Upper lobe of left lung (tissue), 6 donors: ENCODE measurements at regions not wholly inside any gene's neighbourhood (a gene's known extent, or its start where the extent isn't known, plus 50 kb on each side); places are given as distances from the start of the nearest gene placed in this dataset.
"Not testable (repeated sequence)": the region's sequence is repeated elsewhere in the genome, so short reads cannot be mapped to it uniquely, and the experiment has no call there.

Experiments used
- ATAC-seq, 2 donors: fragments of 200-7000 bp; cut with Tn5 transposase; one replicate each; pipeline ENCODE4 v1.9.1; 2022; ENCODE audit warnings: mild to moderate bottlenecking in 2 of 2, moderate library complexity in 2 of 2; ENCODE audit not compliant: low FRiP score in 2 of 2
- DNase-seq, 2 donors: peaks; one replicate each; pipeline ENCODE4 v3.0.0-alpha.2; 2019 to 2020
- H3K27ac ChIP-seq, 4 donors: fragments of 200-600 bp; sonication (generic); one replicate each; pipeline ENCODE4 v1.5.1; 2016 to 2019
- H3K27me3 ChIP-seq, 4 donors: fragments of 200-600 bp; sonication (generic); one replicate each; pipeline ENCODE4 v1.5.1; 2017 to 2019
- H3K36me3 ChIP-seq, 4 donors: fragments of 200-600 bp; sonication (generic); one replicate each; pipeline ENCODE4 v1.5.1; 2016 to 2019
- H3K4me1 ChIP-seq, 4 donors: fragments of 200-600 bp; sonication (generic); one replicate each; pipeline ENCODE4 v1.5.1; 2018 to 2019
- H3K4me3 ChIP-seq, 4 donors: fragments of 200-600 bp; sonication (generic); one replicate each; pipeline ENCODE4 v1.5.1; 2017 to 2019; ENCODE audit warnings: mild to moderate bottlenecking in 2 of 4, moderate library complexity in 1 of 4
- H3K9me3 ChIP-seq, 4 donors: fragments of 200-600 bp; sonication (generic); one replicate each; pipeline ENCODE4 v1.5.1; 2018 to 2019
- EP300 ChIP-seq, 4 donors: sonication (generic); formaldehyde crosslinking; IDR thresholded peaks; one replicate each; pipeline ENCODE4 v1.5.1; 2017; ENCODE audit warnings: antibody characterized with exemption in 4 of 4, control low read depth in 2 of 4
- POLR2A ChIP-seq, 4 donors: fragments of 450-650 bp; IDR thresholded peaks; one replicate each; pipeline ENCODE4 v1.5.1; 2016 to 2017; ENCODE audit warnings: antibody characterized with exemption in 4 of 4, mild to moderate bottlenecking in 2 of 4
- POLR2AphosphoS5 ChIP-seq, 2 donors: sonication (generic); formaldehyde crosslinking; IDR thresholded peaks; one replicate each; pipeline ENCODE4 v1.5.1; 2017; ENCODE audit warnings: antibody characterized with exemption in 2 of 2
- WGBS, 2 donors: methylation state at CpG; one replicate each; pipeline ENCODE4 v1.1.5; 2017 to 2018; 5-methylcytosine and 5-hydroxymethylcytosine counted together
- TF ChIP-seq, protein P1 (sequence below), 6 experiments: fragments of 450-650 bp in 4 of 6; fragments of 200-600 bp in 2 of 6; sonication (generic) in 2 of 6; IDR thresholded peaks; one replicate each; pipeline ENCODE4 v1.5.1; 2016 to 2019; ENCODE audit warnings: antibody characterized with exemption in 6 of 6
- donor health status: DM: no; HTN: no; CAD: no; lungs with moderate emphysema.
- donor health status: DM: no; HTN: yes; CAD: no; lungs with severe emphysema.

DNA sequence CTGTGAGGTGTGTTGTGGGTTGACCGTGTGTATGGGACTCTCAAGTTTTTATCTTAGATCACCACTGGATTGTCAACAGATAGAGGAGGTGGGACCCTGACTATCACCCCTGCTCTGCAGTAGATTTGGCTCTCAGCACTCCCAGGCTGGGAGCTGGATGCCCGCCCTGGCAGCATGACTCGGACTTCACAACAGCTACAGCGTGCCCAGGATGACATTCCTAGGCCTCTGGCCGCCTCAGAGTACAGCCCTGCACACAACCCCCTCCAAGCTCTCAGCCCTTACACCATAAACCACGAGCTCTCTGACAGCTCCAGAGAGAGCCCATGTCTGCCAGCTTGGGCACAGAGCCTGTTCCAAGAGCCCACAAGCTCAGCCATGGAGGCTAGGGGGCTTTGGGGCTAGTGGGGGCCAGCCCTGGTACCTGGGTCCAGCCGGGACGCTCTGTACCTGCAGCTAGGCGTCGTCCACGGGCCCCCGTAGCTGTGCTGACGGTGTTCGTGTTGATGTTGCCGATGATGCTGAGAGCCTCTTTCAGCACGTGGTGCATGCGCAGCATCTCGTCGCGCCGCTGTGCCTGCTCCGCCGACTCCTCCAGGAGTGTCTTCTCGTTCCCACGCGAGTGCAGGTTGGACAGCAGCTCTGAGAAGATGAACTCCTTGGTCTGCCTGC lies 66.1 kb upstream of the LYSMD4 start:
- ATAC-seq: not testable (repeated sequence)

DNA sequence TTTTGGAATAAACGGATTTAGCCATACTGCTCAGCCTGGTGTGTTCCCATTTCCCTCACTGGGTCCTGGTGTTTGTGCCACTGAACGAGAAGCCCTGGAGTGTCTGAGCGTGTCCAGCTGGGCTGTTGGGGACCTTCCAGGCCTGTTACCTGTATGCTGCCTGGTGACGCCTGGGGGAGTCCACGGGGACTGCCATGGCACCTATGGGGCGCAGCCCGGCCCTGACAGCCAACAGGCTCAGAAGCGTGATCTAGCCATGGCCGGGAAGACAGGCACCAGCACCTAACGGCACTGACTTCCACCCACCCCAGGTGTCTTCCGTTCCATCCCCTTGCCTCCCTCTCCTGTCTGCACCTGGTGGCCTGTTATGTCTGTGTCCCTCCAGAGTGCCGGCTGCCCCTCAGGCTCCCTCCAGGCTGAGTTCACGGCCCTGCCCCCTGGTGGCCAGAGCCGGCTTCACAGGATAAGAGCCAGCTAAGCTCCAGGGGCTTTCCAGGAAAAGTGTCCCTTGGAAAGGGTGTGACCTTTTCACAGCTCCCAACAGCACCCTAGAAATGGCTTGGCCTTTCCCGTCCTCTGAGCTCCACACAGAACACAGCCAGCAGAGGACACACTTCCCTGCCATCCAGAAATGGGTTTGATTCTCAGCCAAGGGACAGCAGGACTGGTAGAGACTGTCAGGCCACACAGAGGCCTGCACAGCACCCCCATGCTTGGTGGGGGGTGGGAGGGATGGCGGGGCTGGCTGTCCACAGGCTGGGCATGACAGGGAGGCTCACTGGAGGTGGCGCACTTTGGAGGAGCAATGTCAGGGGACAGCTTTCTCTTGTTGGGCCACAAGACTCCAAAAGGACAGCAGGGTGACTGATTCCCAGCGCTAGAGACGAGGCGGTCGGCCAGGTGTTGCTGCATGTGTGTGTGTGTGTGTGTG lies 64.0 kb upstream of the LYSMD4 start:
- WGBS, 2 donors: 76 to 83% methylated on average over 2 to 16 of the region's 21 CpGs
- not testable (repeated sequence) for ATAC-seq, H3K4me1 ChIP-seq, H3K27me3 ChIP-seq, H3K9me3 ChIP-seq, H3K36me3 ChIP-seq, H3K4me3 ChIP-seq, H3K27ac ChIP-seq
- TF ChIP-seq, protein P1, sequence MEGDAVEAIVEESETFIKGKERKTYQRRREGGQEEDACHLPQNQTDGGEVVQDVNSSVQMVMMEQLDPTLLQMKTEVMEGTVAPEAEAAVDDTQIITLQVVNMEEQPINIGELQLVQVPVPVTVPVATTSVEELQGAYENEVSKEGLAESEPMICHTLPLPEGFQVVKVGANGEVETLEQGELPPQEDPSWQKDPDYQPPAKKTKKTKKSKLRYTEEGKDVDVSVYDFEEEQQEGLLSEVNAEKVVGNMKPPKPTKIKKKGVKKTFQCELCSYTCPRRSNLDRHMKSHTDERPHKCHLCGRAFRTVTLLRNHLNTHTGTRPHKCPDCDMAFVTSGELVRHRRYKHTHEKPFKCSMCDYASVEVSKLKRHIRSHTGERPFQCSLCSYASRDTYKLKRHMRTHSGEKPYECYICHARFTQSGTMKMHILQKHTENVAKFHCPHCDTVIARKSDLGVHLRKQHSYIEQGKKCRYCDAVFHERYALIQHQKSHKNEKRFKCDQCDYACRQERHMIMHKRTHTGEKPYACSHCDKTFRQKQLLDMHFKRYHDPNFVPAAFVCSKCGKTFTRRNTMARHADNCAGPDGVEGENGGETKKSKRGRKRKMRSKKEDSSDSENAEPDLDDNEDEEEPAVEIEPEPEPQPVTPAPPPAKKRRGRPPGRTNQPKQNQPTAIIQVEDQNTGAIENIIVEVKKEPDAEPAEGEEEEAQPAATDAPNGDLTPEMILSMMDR (IDR thresholded peaks at IDR 0.05): peak in 1 of 6 experiments; percentile 15
- DNase-seq: peak in 1 of 2 donors; percentile 53

More for the DNA sequence above, 66.1 kb upstream of the LYSMD4 start:
- not testable (repeated sequence) for H3K27ac ChIP-seq, H3K27me3 ChIP-seq, H3K4me3 ChIP-seq, H3K4me1 ChIP-seq, H3K36me3 ChIP-seq, H3K9me3 ChIP-seq
- DNase-seq: peak in 1 of 2 donors; percentile 76
- 82 to 93% methylated on average over 20 to 24 of the region's 26 CpGs for WGBS, 2 donors

- not testable (repeated sequence) for H3K27ac ChIP-seq, DNase-seq, H3K36me3 ChIP-seq, H3K4me3 ChIP-seq, H3K9me3 ChIP-seq, H3K27me3 ChIP-seq, H3K4me1 ChIP-seq
- ATAC-seq: peak in 1 of 2 donors; percentile 46
- 78 to 93% methylated on average over 9 to 20 of the region's 22 CpGs for WGBS, 2 donors
These were observed 58.9 kb upstream of the LYSMD4 start for GRCh38 chr15:99791881-99792807.

DNA sequence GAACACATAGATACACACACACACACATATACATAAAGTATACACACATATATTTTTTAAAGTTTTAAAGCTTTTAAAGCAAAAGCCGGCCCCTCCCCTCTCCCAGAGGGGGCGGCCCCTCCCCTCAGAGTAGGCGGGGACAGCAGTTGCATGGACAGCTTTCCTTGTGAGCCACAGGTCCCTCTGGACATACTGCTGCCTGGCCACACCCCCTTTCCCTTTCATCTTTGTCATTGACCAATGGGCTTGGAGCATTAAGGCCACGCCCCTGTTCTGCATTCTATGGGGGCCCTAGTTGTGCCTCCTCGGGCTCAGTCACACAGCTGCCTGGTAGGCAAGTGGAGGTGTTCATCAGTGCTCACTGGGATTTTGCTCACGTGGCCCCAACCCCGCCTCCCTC lies 57.5 kb upstream of the LYSMD4 start:
- H3K27ac ChIP-seq, H3K27me3 ChIP-seq, DNase-seq, H3K36me3 ChIP-seq, ATAC-seq, H3K4me3 ChIP-seq, H3K9me3 ChIP-seq, H3K4me1 ChIP-seq: not testable (repeated sequence)
- 92 to 95% methylated on average over 7 of the region's 7 CpGs for WGBS, 2 donors

DNA sequence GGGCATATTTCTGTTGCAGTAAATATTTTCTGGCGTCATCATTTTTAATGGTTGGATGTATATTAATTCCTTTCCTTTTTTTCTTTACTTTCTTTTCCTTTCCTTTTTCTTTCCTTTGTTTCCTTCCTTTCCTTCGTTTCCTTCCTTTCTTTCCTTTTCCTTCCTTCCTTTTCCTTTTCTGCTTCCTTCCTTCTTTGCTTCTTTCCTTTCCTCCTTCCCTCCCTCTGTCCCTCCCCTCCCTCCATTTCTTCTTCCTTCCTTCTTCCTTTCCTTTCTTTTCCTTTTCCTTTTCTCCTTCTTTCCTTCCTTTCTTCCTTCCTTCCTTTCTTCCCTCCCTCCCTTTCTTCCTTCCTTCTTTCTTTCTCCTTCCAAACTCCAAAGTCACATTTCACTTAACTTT lies 54.9 kb upstream of the LYSMD4 start:
- Histone ChIP-seq H3K9me3 (no peaks in the 10 kb centered on the region), H3K27me3 (no peaks in the 10 kb centered on the region), H3K4me3 (no peak overlapping the region), H3K4me1 (no peaks in the 10 kb centered on the region), H3K27ac (no peak overlapping the region), H3K36me3 (no peaks in the 10 kb centered on the region)
- TF ChIP-seq POLR2A (IDR thresholded peaks at IDR 0.05) (no peak), POLR2AphosphoS5 (IDR thresholded peaks at IDR 0.05) (no peak), EP300 (IDR thresholded peaks at IDR 0.05) (no peak)
- TF ChIP-seq, protein P1 (IDR thresholded peaks at IDR 0.05): no peak
- ATAC-seq (no peak), DNase-seq (no peak)
- WGBS, 2 donors: 73 to 76% methylated on average over 2 of the region's 2 CpGs

GRCh38 chr15:99784800-99785199 lies 51.6 kb upstream of the LYSMD4 start:
- not testable (repeated sequence) for H3K4me1 ChIP-seq, ATAC-seq, H3K27me3 ChIP-seq, H3K36me3 ChIP-seq, DNase-seq, H3K9me3 ChIP-seq, H3K27ac ChIP-seq, H3K4me3 ChIP-seq
- WGBS, 2 donors: 89 to 100% methylated on average over 1 of the region's 1 CpG

DNA sequence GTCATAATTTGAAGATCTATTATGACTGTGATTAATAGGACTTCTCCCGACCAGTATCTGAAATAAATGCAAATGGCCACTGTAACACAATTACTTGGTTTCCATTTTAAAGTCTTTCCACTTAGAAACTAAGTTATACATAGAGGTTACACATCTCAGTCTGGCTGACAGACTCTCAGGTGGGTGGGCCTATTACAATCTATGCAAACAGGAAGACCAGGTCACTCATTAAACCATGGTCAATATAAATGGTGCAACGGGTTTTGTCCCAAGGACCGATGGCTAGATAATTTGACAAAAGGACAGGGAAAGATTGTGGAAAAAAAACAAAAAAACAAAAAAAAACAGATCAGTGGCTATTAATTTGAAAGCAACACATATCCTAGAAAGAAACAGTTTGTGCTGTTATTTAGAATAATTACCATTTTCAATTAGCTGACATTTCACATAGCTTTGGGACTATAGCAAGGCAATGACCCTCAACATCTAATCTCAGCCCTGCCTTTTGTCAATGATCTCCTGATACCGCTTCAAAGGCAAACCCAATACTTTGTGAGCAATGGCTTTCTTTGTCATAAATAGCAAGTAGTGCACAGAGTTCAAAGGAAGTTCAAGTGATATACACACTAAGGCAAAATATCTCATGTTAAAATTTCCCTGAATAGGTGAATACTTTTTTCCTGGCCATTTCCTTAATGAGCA lies 50.8 kb upstream of the LYSMD4 start:
- DNase-seq, H3K27ac ChIP-seq, H3K36me3 ChIP-seq, H3K4me1 ChIP-seq, ATAC-seq, H3K4me3 ChIP-seq, H3K27me3 ChIP-seq, H3K9me3 ChIP-seq: not testable (repeated sequence)
- WGBS, 2 donors: 47 to 73% methylated on average over 3 to 4 of the region's 4 CpGs
